Fibroblast of lung (primary cell): ENCODE measurements at regions not wholly inside any gene's neighbourhood (a gene's known extent, or its start where the extent isn't known, plus 50 kb on each side); places are given as distances from the start of the nearest gene placed in this dataset.

Source experiments
- DNase-seq, 2 donors: peaks; one replicate each; pipeline versions ENCODE4 v3.0.0 to v3.0.0-alpha.2; 2010; ENCODE audit warnings: low read depth in 2 of 2
- H2AFZ ChIP-seq: 2 replicates; pipeline ENCODE4 v1.5.1; 2012; ENCODE audit warnings: low read length, control low read depth, inconsistent platforms
- H3K27ac ChIP-seq: 2 replicates; pipeline ENCODE4 v1.5.1; 2011; ENCODE audit warnings: low read length, control low read depth; ENCODE audit not compliant: insufficient read depth
- H3K27me3 ChIP-seq: 2 replicates; pipeline ENCODE4 v1.5.1; 2011; ENCODE audit warnings: mild to moderate bottlenecking, low read length; ENCODE audit not compliant: control insufficient read depth, insufficient read depth
- H3K36me3 ChIP-seq: 2 replicates; pipeline ENCODE4 v1.5.1; 2011; ENCODE audit warnings: low read length; ENCODE audit not compliant: control insufficient read depth, insufficient read depth
- H3K4me1 ChIP-seq: 2 replicates; pipeline ENCODE4 v1.5.1; 2011; ENCODE audit warnings: low read length; ENCODE audit not compliant: control insufficient read depth, insufficient read depth; ENCODE audit errors: extremely low read depth
- H3K4me2 ChIP-seq: 2 replicates; pipeline ENCODE4 v1.5.1; 2011; ENCODE audit warnings: low read length, control low read depth; ENCODE audit not compliant: insufficient read depth; ENCODE audit errors: extremely low read depth
- H3K4me3 ChIP-seq, 4 experiments: fragments of 200-600 bp in 1 of 4; sonication (generic) in 1 of 4; replicated peaks in 1 of 4; 2 replicates each; pipeline ENCODE4 v1.5.1; 2011 to 2016; ENCODE audit warnings: low read length in 4 of 4, low read depth in 3 of 4, mild to moderate bottlenecking in 3 of 4, control low read depth in 2 of 4, inconsistent platforms in 1 of 4, mixed read lengths in 1 of 4; ENCODE audit not compliant: insufficient read depth in 1 of 4; ENCODE audit errors: control extremely low read depth in 1 of 4
- H3K79me2 ChIP-seq: 2 replicates; pipeline ENCODE4 v1.5.1; 2012; ENCODE audit warnings: mild to moderate bottlenecking, low read length, inconsistent platforms; ENCODE audit not compliant: control insufficient read depth, insufficient read depth
- H3K9ac ChIP-seq: 2 replicates; pipeline ENCODE4 v1.5.1; 2011; ENCODE audit warnings: mild to moderate bottlenecking, low read length, control low read depth; ENCODE audit not compliant: insufficient read depth
- H3K9me3 ChIP-seq: 2 replicates; pipeline ENCODE4 v1.5.1; 2012; ENCODE audit warnings: low read depth, low read length; ENCODE audit not compliant: control insufficient read depth, insufficient read depth
- H4K20me1 ChIP-seq: 2 replicates; pipeline ENCODE4 v1.5.1; 2011; ENCODE audit warnings: low read length; ENCODE audit not compliant: control insufficient read depth, insufficient read depth; ENCODE audit errors: extremely low read depth
- EZH2 ChIP-seq: IDR thresholded peaks from 2 replicates; pipeline ENCODE4 v1.5.1; 2012; ENCODE audit warnings: low read length, control low read depth, mild to moderate bottlenecking; ENCODE audit errors: missing control alignments
- TF ChIP-seq, protein P1 (sequence below), 2 donors: IDR thresholded peaks in 1 of 2; conservative IDR thresholded peaks in 1 of 2; 1 replicate in 1 of 2; 2 replicates in 1 of 2; pipeline ENCODE4 v1.5.1; 2011 to 2012; ENCODE audit warnings: low read length in 2 of 2, control low read depth in 1 of 2, inconsistent platforms in 1 of 2, low read depth in 1 of 2, mild to moderate bottlenecking in 1 of 2

DNA sequence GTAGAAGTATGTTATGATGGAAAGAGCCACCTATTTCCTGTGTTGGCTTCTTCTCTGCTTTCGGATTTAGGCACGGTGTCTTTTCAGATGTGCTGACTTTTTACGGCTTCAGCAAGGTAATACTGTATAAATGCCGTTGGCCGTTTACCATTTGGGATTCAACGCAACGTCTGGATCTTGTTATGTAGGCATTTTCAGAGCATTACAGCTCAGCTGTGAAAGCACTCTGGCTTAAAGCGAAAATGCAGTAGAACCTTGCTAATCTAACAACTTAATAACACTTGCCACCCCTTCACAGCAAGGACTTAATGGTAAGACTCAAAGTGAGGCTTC is 229.9 kb downstream of the EFCAB11 start:
- DNase-seq, result no peak
- Histone ChIP-seq H3K9ac (no peak overlapping the region), H3K27me3 (no peaks in the 10 kb centered on the region), H4K20me1 (no peaks in the 10 kb centered on the region), H3K4me1 (no peaks in the 10 kb centered on the region), H3K9me3 (no peaks in the 10 kb centered on the region), H3K79me2 (no peaks in the 10 kb centered on the region), H3K27ac (no peak overlapping the region), H3K4me2 (no peak overlapping the region), H3K36me3 (no peaks in the 10 kb centered on the region), H2AFZ (no peak overlapping the region), H3K4me3 (no peak overlapping the region)
- no peak for TF ChIP-seq EZH2
- TF ChIP-seq, protein P1, sequence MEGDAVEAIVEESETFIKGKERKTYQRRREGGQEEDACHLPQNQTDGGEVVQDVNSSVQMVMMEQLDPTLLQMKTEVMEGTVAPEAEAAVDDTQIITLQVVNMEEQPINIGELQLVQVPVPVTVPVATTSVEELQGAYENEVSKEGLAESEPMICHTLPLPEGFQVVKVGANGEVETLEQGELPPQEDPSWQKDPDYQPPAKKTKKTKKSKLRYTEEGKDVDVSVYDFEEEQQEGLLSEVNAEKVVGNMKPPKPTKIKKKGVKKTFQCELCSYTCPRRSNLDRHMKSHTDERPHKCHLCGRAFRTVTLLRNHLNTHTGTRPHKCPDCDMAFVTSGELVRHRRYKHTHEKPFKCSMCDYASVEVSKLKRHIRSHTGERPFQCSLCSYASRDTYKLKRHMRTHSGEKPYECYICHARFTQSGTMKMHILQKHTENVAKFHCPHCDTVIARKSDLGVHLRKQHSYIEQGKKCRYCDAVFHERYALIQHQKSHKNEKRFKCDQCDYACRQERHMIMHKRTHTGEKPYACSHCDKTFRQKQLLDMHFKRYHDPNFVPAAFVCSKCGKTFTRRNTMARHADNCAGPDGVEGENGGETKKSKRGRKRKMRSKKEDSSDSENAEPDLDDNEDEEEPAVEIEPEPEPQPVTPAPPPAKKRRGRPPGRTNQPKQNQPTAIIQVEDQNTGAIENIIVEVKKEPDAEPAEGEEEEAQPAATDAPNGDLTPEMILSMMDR (conservative IDR thresholded peaks at IDR 0.05 in 1 of 2, IDR thresholded peaks at IDR 0.05 in 1 of 2; ENCODE audit: low read depth in 1 of 2, low read length in 2 of 2), result no peak

DNA sequence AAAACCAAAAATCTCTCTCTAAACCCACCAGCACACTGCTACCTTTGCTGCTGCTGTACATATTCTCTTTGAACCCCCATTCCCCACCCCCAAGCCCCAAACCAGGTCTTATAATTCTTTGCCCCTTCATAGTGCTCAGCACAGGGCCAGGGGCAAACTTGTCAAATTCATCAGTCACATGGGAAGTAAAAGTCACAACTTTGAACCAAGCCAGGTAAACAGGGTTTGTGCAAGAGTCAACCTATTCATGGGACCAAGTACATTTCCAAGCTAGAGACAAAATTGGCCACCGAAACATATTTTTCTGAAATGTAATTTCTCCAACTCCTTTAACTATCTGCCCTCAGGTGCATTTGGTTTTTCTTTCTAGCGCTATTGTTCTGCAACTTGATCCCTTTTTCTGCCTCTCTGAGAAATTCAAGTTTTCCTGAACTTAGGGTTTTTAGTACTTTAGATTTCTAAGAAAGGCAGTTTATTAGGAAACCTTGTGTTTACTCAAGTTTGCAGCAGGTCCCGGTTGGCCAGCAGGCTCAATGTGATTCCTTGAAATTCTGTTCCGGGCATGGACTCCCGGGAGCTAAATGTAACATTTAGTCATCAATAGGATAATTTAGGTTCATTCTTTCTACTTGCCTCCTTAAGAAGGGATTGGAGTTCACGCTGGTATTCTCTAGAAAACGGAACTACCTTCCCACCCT is 230.5 kb downstream of the EFCAB11 start:
- Histone ChIP-seq H2AFZ (no peak overlapping the region), H3K27ac (no peak overlapping the region), H4K20me1 (no peaks in the 10 kb centered on the region), H3K9ac (no peak overlapping the region), H3K4me3 (no peak overlapping the region), H3K36me3 (no peaks in the 10 kb centered on the region), H3K4me2 (no peak overlapping the region), H3K79me2 (no peaks in the 10 kb centered on the region), H3K4me1 (no peaks in the 10 kb centered on the region), H3K27me3 (no peaks in the 10 kb centered on the region), H3K9me3 (no peaks in the 10 kb centered on the region)
- DNase-seq, result no peak
- TF ChIP-seq EZH2, result no peak
- TF ChIP-seq, protein P1 (conservative IDR thresholded peaks at IDR 0.05 in 1 of 2, IDR thresholded peaks at IDR 0.05 in 1 of 2; ENCODE audit: low read depth in 1 of 2, low read length in 2 of 2), result no peak

DNA sequence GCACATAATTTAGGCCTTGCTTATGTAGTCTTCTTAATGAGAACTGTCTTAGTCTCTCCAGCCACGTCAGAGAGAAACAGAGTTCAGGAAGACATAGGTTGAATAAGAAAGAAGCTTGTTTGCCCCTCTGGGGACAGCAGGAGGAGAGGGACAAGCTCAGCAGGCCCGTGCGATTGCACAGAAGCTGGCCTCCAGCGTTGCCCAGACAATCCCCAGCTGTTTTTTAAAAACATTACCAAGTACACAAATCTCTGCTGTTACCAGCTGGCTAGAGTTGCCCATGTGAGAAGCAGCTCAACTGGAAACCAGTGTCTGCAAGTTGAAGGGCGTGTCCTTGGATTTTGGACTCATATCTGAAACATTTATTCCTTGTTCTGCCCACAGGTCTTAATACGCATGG is 232.6 kb downstream of the EFCAB11 start:
- Histone ChIP-seq H3K9me3 (no peaks in the 10 kb centered on the region), H3K27me3 (no peaks in the 10 kb centered on the region), H2AFZ (no peak overlapping the region), H3K4me3 (no peak overlapping the region), H4K20me1 (no peaks in the 10 kb centered on the region), H3K36me3 (no peaks in the 10 kb centered on the region), H3K4me1 (no peaks in the 10 kb centered on the region), H3K27ac (no peak overlapping the region), H3K79me2 (no peaks in the 10 kb centered on the region), H3K4me2 (no peak overlapping the region), H3K9ac (no peak overlapping the region)
- TF ChIP-seq, protein P1 (conservative IDR thresholded peaks at IDR 0.05 in 1 of 2, IDR thresholded peaks at IDR 0.05 in 1 of 2; ENCODE audit: low read depth in 1 of 2, low read length in 2 of 2), result no peak
- no peak for TF ChIP-seq EZH2
- DNase-seq, result peak in 1 of 2 donors; percentile 18
